A673 (cell line): ENCODE measurements at regions not wholly inside any gene's neighbourhood (a gene's known extent, or its start where the extent isn't known, plus 50 kb on each side); places are given as distances from the start of the nearest gene placed in this dataset.

Experiments used
- EZH2 ChIP-seq: fragments of 200-600 bp; sonication (generic); IDR thresholded peaks from 2 replicates; pipeline ENCODE4 v1.6.1; 2017; ENCODE audit warnings: borderline replicate concordance, low read depth, mild to moderate bottlenecking, mixed read lengths, antibody characterized with exemption, low read length; ENCODE audit not compliant: poor library complexity, severe bottlenecking
- TF ChIP-seq, protein P1 (sequence below): fragments of 300-800, 200-600 bp; sonication (generic); conservative IDR thresholded peaks from 2 replicates; pipeline ENCODE4 v1.5.1; 2017; ENCODE audit warnings: low read depth, mild to moderate bottlenecking, antibody characterized with exemption, low read length, moderate library complexity, mixed read lengths

DNA sequence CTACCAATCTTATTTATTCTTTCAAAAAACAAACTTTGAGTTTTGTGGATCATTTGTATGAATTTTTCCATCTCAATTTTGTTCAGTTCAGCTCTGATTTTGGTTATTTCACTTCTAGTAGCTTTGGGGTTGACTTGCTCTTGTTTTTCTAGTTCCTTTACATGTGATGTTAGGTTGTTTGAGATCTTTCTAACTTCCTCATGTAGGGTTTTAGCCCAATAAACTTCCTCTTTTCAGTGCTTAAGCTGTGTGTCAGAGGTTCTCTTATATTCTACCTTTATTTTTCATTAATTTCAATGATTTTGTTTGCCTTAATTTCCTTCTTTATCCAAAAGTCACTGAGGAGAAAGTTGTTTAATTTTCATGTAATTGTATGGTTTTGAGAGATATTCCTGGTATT, 860.4 kb upstream of the FBXO33 start:
- TF ChIP-seq, protein P1, sequence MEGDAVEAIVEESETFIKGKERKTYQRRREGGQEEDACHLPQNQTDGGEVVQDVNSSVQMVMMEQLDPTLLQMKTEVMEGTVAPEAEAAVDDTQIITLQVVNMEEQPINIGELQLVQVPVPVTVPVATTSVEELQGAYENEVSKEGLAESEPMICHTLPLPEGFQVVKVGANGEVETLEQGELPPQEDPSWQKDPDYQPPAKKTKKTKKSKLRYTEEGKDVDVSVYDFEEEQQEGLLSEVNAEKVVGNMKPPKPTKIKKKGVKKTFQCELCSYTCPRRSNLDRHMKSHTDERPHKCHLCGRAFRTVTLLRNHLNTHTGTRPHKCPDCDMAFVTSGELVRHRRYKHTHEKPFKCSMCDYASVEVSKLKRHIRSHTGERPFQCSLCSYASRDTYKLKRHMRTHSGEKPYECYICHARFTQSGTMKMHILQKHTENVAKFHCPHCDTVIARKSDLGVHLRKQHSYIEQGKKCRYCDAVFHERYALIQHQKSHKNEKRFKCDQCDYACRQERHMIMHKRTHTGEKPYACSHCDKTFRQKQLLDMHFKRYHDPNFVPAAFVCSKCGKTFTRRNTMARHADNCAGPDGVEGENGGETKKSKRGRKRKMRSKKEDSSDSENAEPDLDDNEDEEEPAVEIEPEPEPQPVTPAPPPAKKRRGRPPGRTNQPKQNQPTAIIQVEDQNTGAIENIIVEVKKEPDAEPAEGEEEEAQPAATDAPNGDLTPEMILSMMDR, result no peak
- no peak for TF ChIP-seq EZH2
